Neural crest cell (in vitro differentiated cells): ENCODE measurements at regions not wholly inside any gene's neighbourhood (a gene's known extent, or its start where the extent isn't known, plus 50 kb on each side); places are given as distances from the start of the nearest gene placed in this dataset.
A peak's percentile ranks its signal among the peaks of the same experiment; 100 is the strongest.

Source experiments
- DNase-seq: peaks from one replicate; pipeline ENCODE4 v3.0.0; 2021; ENCODE audit warnings: low read depth, mixed read lengths, low spot score
- H3K27ac Mint-ChIP-seq: one replicate; pipeline ENCODE4 v1.8.0; 2021; ENCODE audit warnings: mild to moderate bottlenecking, mixed read lengths; ENCODE audit not compliant: unreplicated experiment
- H3K27me3 Mint-ChIP-seq: 2 replicates; pipeline ENCODE4 v1.8.0; 2021; ENCODE audit warnings: low read depth, mild to moderate bottlenecking, mixed read lengths
- H3K36me3 Mint-ChIP-seq: 2 replicates; pipeline ENCODE4 v1.8.0; 2021; ENCODE audit warnings: low read depth, mild to moderate bottlenecking, mixed read lengths
- H3K4me1 Mint-ChIP-seq: 2 replicates; pipeline ENCODE4 v1.8.0; 2021; ENCODE audit warnings: mixed read lengths
- H3K4me3 Mint-ChIP-seq: one replicate; pipeline ENCODE4 v1.8.0; 2021; ENCODE audit warnings: mild to moderate bottlenecking, mixed read lengths
- H3K9me3 Mint-ChIP-seq: 2 replicates; pipeline ENCODE4 v1.8.0; 2021; ENCODE audit warnings: mixed read lengths
- TF ChIP-seq, protein P1 (sequence below): fragments of 200-600 bp; sonication (generic); conservative IDR thresholded peaks from 2 replicates; pipeline ENCODE4 v1.5.0; 2021; ENCODE audit warnings: antibody characterized with exemption, mild to moderate bottlenecking

DNA sequence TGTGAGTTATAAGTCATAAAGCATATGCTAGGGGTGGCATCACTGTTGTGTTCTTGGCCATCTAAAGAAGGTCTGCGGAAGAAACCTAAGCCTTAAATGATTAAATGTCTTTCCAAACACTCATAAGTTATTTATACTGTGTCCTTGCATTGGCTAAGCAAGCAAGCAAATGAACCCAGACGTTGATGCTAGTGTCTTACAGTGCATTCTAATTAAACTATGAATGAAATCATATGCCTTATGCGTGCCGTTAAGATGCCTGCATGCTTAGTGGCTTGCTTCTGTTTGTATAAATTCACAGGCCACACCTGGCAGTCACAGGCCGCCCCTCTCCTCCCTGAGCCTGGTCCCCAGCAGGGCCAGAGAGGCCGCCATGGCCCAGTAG is 49.9 kb downstream of the RIN2 start:
- Mint-ChIP-seq H3K4me3 (no peak overlapping the region), H3K27ac (no peak overlapping the region), H3K27me3 (no peaks in the 10 kb centered on the region), H3K4me1 (peaks cover 5% of the 10 kb centered on the region), H3K9me3 (peaks cover 8% of the 10 kb centered on the region), H3K36me3 (peaks cover 44% of the 10 kb centered on the region)
- TF ChIP-seq, protein P1, sequence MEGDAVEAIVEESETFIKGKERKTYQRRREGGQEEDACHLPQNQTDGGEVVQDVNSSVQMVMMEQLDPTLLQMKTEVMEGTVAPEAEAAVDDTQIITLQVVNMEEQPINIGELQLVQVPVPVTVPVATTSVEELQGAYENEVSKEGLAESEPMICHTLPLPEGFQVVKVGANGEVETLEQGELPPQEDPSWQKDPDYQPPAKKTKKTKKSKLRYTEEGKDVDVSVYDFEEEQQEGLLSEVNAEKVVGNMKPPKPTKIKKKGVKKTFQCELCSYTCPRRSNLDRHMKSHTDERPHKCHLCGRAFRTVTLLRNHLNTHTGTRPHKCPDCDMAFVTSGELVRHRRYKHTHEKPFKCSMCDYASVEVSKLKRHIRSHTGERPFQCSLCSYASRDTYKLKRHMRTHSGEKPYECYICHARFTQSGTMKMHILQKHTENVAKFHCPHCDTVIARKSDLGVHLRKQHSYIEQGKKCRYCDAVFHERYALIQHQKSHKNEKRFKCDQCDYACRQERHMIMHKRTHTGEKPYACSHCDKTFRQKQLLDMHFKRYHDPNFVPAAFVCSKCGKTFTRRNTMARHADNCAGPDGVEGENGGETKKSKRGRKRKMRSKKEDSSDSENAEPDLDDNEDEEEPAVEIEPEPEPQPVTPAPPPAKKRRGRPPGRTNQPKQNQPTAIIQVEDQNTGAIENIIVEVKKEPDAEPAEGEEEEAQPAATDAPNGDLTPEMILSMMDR = no peak
- DNase-seq = no peak

DNA sequence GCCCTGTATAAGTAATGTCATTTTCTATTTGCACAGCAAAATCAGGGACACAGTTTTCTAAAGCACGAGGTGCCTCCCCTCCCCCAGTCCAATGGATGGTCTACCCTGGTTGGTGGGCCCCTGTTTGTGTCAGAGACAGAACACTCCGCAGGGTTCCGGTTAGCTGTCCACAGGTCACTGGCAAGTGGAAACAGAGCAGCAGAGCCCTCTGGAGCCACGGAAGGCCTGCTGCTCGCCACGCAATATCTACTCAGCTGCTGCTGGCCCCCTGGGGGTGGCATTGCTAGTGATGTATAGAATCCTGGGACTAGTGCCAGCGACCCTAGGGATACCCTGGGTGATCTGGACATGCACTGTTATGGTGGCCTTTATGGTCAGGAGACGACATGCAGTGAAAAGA is 50.4 kb downstream of the RIN2 start:
- H3K4me3 Mint-ChIP-seq = no peak overlapping the region
- H3K27ac Mint-ChIP-seq = no peak overlapping the region
- no peaks in the 10 kb centered on the region for H3K27me3 Mint-ChIP-seq
- TF ChIP-seq, protein P1 = no peak
- peaks cover 8% of the 10 kb centered on the region for H3K9me3 Mint-ChIP-seq
- H3K36me3 Mint-ChIP-seq = peaks cover 39% of the 10 kb centered on the region
- H3K4me1 Mint-ChIP-seq = peaks cover 9% of the 10 kb centered on the region
- DNase-seq = no peak

DNA sequence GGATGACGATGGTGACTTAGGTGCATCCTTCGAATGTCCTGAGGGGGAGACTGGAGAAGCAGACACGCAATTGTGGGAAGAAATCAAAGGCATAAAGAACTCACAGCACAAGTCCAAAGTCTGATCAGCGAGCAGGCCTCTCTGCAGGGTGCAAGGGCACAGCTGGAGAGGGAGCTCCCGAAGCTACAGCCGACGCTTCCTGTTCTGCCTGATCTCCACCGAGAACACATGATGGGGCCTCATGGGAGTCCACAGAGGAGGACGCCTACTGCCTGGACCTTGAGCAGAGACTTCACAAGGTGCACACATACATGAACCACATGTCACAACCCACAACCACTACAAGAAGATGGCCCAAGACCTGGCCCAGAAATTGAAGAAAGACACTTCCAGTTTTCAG is 51.4 kb downstream of the RIN2 start:
- no peak overlapping the region for H3K4me3 Mint-ChIP-seq
- peak overlapping the region; percentile 62 for H3K27ac Mint-ChIP-seq
- H3K36me3 Mint-ChIP-seq = peaks cover 31% of the 10 kb centered on the region
- peaks cover 8% of the 10 kb centered on the region for H3K9me3 Mint-ChIP-seq
- H3K27me3 Mint-ChIP-seq = no peaks in the 10 kb centered on the region
- TF ChIP-seq, protein P1 = no peak
- H3K4me1 Mint-ChIP-seq = peaks cover 9% of the 10 kb centered on the region
- DNase-seq = no peak

DNA sequence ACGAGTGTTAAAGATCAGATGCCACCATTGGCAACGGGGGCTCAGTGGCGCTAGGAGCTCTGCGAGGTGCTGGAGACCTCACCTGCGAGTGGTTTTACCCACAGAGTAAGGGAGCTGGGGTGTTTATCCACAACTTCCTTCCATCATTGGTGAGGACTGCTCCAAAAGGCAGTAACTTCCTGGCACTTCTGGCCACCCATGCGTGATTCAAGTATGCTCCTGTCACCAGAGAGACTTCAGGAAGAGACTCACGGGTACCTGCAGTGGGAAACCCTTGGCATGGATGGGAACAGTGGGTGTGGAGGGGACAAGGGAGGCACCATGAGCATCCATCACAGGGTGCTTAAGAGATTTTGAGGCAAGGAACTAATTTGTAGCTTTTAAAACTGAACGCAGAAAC is 53.2 kb downstream of the RIN2 start:
- no peak overlapping the region for H3K27ac Mint-ChIP-seq
- H3K9me3 Mint-ChIP-seq = peaks cover 2% of the 10 kb centered on the region
- no peak for DNase-seq
- TF ChIP-seq, protein P1 = no peak
- H3K27me3 Mint-ChIP-seq = no peaks in the 10 kb centered on the region
- H3K4me1 Mint-ChIP-seq = peaks cover 14% of the 10 kb centered on the region
- H3K36me3 Mint-ChIP-seq = peaks cover 21% of the 10 kb centered on the region
- no peak overlapping the region for H3K4me3 Mint-ChIP-seq

DNA sequence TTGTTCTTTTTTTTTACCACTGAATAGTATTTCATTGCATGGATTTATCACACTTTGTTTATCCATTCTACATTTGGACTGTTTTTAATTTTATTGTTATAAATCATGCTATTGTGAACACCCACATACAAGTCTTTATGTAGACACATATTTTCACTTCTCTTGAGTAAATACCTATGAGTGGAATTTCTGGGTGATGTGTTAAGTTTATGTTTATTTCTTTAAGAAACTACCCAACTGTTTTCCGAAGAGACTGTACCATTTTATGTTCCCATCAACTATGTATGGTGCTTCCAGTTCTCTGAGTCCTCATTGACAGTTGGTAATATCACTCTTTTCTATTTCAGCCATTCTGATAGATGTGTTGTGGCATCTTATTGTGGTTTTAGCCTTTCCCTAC is 54.0 kb downstream of the RIN2 start:
- no peak overlapping the region for H3K27ac Mint-ChIP-seq
- H3K4me1 Mint-ChIP-seq = peaks cover 14% of the 10 kb centered on the region
- peaks cover 18% of the 10 kb centered on the region for H3K36me3 Mint-ChIP-seq
- TF ChIP-seq, protein P1 = no peak
- no peak for DNase-seq
- no peaks in the 10 kb centered on the region for H3K27me3 Mint-ChIP-seq
- H3K9me3 Mint-ChIP-seq = no peaks in the 10 kb centered on the region
- H3K4me3 Mint-ChIP-seq = no peak overlapping the region

DNA sequence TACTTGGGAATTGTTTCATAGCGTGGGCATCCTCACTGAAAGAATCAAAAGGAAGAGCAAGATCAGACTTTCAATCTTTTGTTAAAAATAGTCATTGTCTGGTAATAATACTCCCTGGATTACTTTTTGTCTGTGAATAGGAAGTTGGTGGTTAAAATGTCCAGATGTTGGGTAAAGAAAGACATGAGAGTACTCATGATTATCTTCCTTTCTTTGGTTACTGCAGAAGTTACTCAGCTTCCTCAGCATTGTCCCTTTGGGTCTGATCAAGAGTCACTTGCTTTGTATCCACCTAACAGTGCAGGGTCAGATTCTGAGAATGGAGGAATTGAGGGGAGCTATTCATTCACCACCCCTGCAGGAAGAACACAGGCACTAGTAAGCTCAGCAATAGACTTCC is 54.6 kb downstream of the RIN2 start:
- Mint-ChIP-seq H3K4me1 (peaks cover 14% of the 10 kb centered on the region), H3K27me3 (no peaks in the 10 kb centered on the region), H3K36me3 (peaks cover 18% of the 10 kb centered on the region), H3K27ac (peak overlapping the region; percentile 24), H3K9me3 (no peaks in the 10 kb centered on the region), H3K4me3 (no peak overlapping the region)
- TF ChIP-seq, protein P1 = no peak
- DNase-seq = no peak
